Ovary (tissue), 3 donors: ENCODE measurements at regions not wholly inside any gene's neighbourhood (a gene's known extent, or its start where the extent isn't known, plus 50 kb on each side); places are given as distances from the start of the nearest gene placed in this dataset.

Experiments used
- CTCF ChIP-seq, 3 donors: fragments of 450-650 bp in 2 of 3; fragments of 200-600 bp in 1 of 3; IDR thresholded peaks; one replicate each; pipeline versions ENCODE4 v1.5.1 to v1.8.0; 2016 to 2022; ENCODE audit warnings: antibody characterized with exemption in 3 of 3, mild to moderate bottlenecking in 1 of 3
- POLR2A ChIP-seq: fragments of 450-650 bp; IDR thresholded peaks from one replicate; pipeline ENCODE4 v1.6.1; 2017; ENCODE audit warnings: antibody characterized with exemption, mild to moderate bottlenecking, moderate library complexity
- donor health status: DM: no; HTN: no; CAD: no.

DNA sequence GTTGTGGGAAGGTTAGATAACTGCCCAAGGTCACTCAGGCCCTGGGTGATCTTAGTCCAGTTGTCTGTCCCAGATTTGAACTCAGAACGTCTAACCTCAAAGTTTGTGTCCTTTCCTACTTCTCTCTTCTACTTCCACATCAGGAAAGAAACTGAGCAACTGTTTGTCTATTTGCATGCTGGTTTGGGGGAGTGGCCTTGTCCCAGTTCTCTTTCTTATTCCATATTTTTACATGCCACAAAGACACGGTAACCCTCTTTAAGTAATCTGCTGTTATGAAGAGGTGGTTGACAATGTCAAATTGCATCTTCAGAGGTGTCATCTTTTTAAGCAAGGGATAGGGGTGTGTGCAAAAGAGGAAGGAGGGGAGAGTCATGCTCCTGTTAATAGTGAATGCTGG, 432.5 kb downstream of the HS3ST3B1 start:
- TF ChIP-seq POLR2A: no peak
- TF ChIP-seq CTCF (IDR thresholded peaks at IDR 0.05): no peak
